ENCODE measurements at regions not wholly inside any gene's neighbourhood (a gene's known extent, or its start where the extent isn't known, plus 50 kb on each side); places are given as distances from the start of the nearest gene placed in this dataset.

GRCh38 chr6:140572129-140572528 lies 1197.7 kb upstream of the CITED2 start:
- no peaks in the 10 kb centered on the region for H3K36me3 ChIP-seq (replicated peaks; ENCODE audit: insufficient read depth, low read length)
- no peaks in the 10 kb centered on the region for H3K27me3 ChIP-seq (replicated peaks; ENCODE audit: insufficient read depth, low read length)
- no peak for DNase-seq
- H4K20me1 ChIP-seq (ENCODE audit: insufficient read depth, low read length): no peaks in the 10 kb centered on the region
- H3K4me1 ChIP-seq (ENCODE audit: low read length): no peaks in the 10 kb centered on the region
- no peaks in the 10 kb centered on the region; the same call in 1 of the 2 replicates for H3K9me3 ChIP-seq (replicated peaks; ENCODE audit: insufficient read depth, low read length)
- no peak overlapping the region for H3K4me2 ChIP-seq (ENCODE audit: low read depth, low read length)
- H3K4me3 ChIP-seq (ENCODE audit: low read length): no peak overlapping the region
- H3K27ac ChIP-seq (ENCODE audit: low read length): no peak overlapping the region
- TF ChIP-seq, protein P1, sequence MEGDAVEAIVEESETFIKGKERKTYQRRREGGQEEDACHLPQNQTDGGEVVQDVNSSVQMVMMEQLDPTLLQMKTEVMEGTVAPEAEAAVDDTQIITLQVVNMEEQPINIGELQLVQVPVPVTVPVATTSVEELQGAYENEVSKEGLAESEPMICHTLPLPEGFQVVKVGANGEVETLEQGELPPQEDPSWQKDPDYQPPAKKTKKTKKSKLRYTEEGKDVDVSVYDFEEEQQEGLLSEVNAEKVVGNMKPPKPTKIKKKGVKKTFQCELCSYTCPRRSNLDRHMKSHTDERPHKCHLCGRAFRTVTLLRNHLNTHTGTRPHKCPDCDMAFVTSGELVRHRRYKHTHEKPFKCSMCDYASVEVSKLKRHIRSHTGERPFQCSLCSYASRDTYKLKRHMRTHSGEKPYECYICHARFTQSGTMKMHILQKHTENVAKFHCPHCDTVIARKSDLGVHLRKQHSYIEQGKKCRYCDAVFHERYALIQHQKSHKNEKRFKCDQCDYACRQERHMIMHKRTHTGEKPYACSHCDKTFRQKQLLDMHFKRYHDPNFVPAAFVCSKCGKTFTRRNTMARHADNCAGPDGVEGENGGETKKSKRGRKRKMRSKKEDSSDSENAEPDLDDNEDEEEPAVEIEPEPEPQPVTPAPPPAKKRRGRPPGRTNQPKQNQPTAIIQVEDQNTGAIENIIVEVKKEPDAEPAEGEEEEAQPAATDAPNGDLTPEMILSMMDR (IDR thresholded peaks at IDR 0.05; ENCODE audit: low read length): no peak
- TF ChIP-seq EZH2phosphoT487 (IDR thresholded peaks at IDR 0.05; ENCODE audit: low read length): no peak
- no peak for TF ChIP-seq EZH2 (optimal IDR thresholded peaks at IDR 0.05; ENCODE audit: low read depth, low read length)
- no peaks in the 10 kb centered on the region for H3F3A ChIP-seq (ENCODE audit: insufficient read depth, low read length)
- no peak overlapping the region for H3K9ac ChIP-seq (ENCODE audit: low read length)
- no peaks in the 10 kb centered on the region for H3K9me2 ChIP-seq (replicated peaks; ENCODE audit: insufficient read depth, low read length)
- H2AFZ ChIP-seq (ENCODE audit: low read length): no peak overlapping the region
- H3K79me2 ChIP-seq (ENCODE audit: low read length): no peaks in the 10 kb centered on the region

DNA sequence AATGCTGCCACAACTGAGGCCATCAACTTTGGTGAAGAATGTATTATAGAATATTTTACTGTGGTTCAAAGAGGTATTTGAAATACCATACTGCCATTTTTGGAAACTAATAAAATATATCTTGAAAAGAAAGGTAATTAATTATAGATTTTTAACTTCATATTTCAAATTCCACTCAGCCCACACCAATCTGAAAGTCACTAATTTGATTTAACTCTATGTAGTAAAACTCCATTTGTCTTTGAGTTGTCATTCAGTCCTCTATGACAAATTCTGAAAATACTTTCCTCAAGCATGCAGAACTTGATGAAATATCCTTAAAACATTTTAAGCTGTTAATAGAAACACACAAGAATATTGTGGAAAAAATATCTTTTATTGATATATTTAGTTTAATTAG lies 1196.7 kb upstream of the CITED2 start:
- no peaks in the 10 kb centered on the region for H3K27me3 ChIP-seq (replicated peaks; ENCODE audit: insufficient read depth, low read length)
- H3K4me3 ChIP-seq (ENCODE audit: low read length): no peak overlapping the region
- H2AFZ ChIP-seq (ENCODE audit: low read length): no peak overlapping the region
- TF ChIP-seq EZH2 (optimal IDR thresholded peaks at IDR 0.05; ENCODE audit: low read depth, low read length) (no peak), EZH2phosphoT487 (IDR thresholded peaks at IDR 0.05; ENCODE audit: low read length) (no peak)
- TF ChIP-seq, protein P1 (IDR thresholded peaks at IDR 0.05; ENCODE audit: low read length): no peak
- H3K4me1 ChIP-seq (ENCODE audit: low read length): no peaks in the 10 kb centered on the region
- H3K4me2 ChIP-seq (ENCODE audit: low read depth, low read length): no peak overlapping the region
- H3K36me3 ChIP-seq (replicated peaks; ENCODE audit: insufficient read depth, low read length): no peaks in the 10 kb centered on the region
- no peaks in the 10 kb centered on the region; the same call in 1 of the 2 replicates for H3K9me3 ChIP-seq (replicated peaks; ENCODE audit: insufficient read depth, low read length)
- H4K20me1 ChIP-seq (ENCODE audit: insufficient read depth, low read length): no peaks in the 10 kb centered on the region
- H3K79me2 ChIP-seq (ENCODE audit: low read length): no peaks in the 10 kb centered on the region
- no peak for DNase-seq
- H3K9ac ChIP-seq (ENCODE audit: low read length): no peak overlapping the region
- no peaks in the 10 kb centered on the region for H3K9me2 ChIP-seq (replicated peaks; ENCODE audit: insufficient read depth, low read length)
- no peak overlapping the region for H3K27ac ChIP-seq (ENCODE audit: low read length)
- no peaks in the 10 kb centered on the region for H3F3A ChIP-seq (ENCODE audit: insufficient read depth, low read length)

- DNase-seq: no peak
- no peaks in the 10 kb centered on the region for H3K4me1 ChIP-seq (ENCODE audit: low read length)
- H3K36me3 ChIP-seq (replicated peaks; ENCODE audit: insufficient read depth, low read length): no peaks in the 10 kb centered on the region
- TF ChIP-seq, protein P1 (IDR thresholded peaks at IDR 0.05; ENCODE audit: low read length): no peak
- no peak for TF ChIP-seq EZH2 (optimal IDR thresholded peaks at IDR 0.05; ENCODE audit: low read depth, low read length)
- no peak for TF ChIP-seq EZH2phosphoT487 (IDR thresholded peaks at IDR 0.05; ENCODE audit: low read length)
- no peak overlapping the region for H3K9ac ChIP-seq (ENCODE audit: low read length)
- no peak overlapping the region for H2AFZ ChIP-seq (ENCODE audit: low read length)
- H3K9me2 ChIP-seq (replicated peaks; ENCODE audit: insufficient read depth, low read length): no peaks in the 10 kb centered on the region
- H3K4me3 ChIP-seq (ENCODE audit: low read length): no peak overlapping the region
- no peaks in the 10 kb centered on the region for H4K20me1 ChIP-seq (ENCODE audit: insufficient read depth, low read length)
- H3F3A ChIP-seq (ENCODE audit: insufficient read depth, low read length): no peaks in the 10 kb centered on the region
- H3K4me2 ChIP-seq (ENCODE audit: low read depth, low read length): no peak overlapping the region
- H3K9me3 ChIP-seq (replicated peaks; ENCODE audit: insufficient read depth, low read length): no peaks in the 10 kb centered on the region; the same call in 1 of the 2 replicates
- H3K79me2 ChIP-seq (ENCODE audit: low read length): no peaks in the 10 kb centered on the region
- H3K27ac ChIP-seq (ENCODE audit: low read length): no peak overlapping the region
- no peaks in the 10 kb centered on the region for H3K27me3 ChIP-seq (replicated peaks; ENCODE audit: insufficient read depth, low read length)
Measured at GRCh38 chr6:140567466-140567865, 1193.0 kb upstream of the CITED2 start.
